Ishikawa (cell line): ENCODE measurements at regions not wholly inside any gene's neighbourhood (a gene's known extent, or its start where the extent isn't known, plus 50 kb on each side); places are given as distances from the start of the nearest gene placed in this dataset.

Source experiments
- CEBPB ChIP-seq: IDR thresholded peaks from 2 replicates; pipeline ENCODE4 v1.6.1; 2012
- CREB1 ChIP-seq: IDR thresholded peaks from 2 replicates; pipeline ENCODE4 v1.6.1; 2012; ENCODE audit warnings: low read depth
- EGR1 ChIP-seq: IDR thresholded peaks from 2 replicates; pipeline ENCODE4 v1.6.1; 2012
- EP300 ChIP-seq: IDR thresholded peaks from 2 replicates; pipeline ENCODE4 v1.6.1; 2012; ENCODE audit warnings: borderline replicate concordance
- FOXM1 ChIP-seq: IDR thresholded peaks from 2 replicates; pipeline ENCODE4 v1.6.1; 2012; ENCODE audit warnings: low read depth, borderline replicate concordance
- NFIC ChIP-seq: IDR thresholded peaks from 2 replicates; pipeline ENCODE4 v1.6.1; 2012
- RAD21 ChIP-seq: IDR thresholded peaks from 2 replicates; pipeline ENCODE4 v1.6.1; 2012; ENCODE audit warnings: low read depth
- TAF1 ChIP-seq: IDR thresholded peaks from 2 replicates; pipeline ENCODE4 v1.6.1; 2012; ENCODE audit warnings: low read depth, mild to moderate bottlenecking
- TCF12 ChIP-seq: IDR thresholded peaks from 2 replicates; pipeline ENCODE4 v1.6.1; 2012; ENCODE audit warnings: low read depth
- TEAD4 ChIP-seq: IDR thresholded peaks from 2 replicates; pipeline ENCODE4 v1.6.1; 2012
- YY1 ChIP-seq: IDR thresholded peaks from 2 replicates; pipeline ENCODE4 v1.6.1; 2012; ENCODE audit warnings: low read depth
- ZBTB7A ChIP-seq: IDR thresholded peaks from 2 replicates; pipeline ENCODE4 v1.6.1; 2012; ENCODE audit warnings: low read depth
- TF ChIP-seq, protein P1 (sequence below): IDR thresholded peaks from 2 replicates; pipeline ENCODE4 v1.6.1; 2012
- TF ChIP-seq, protein P2 (sequence below): IDR thresholded peaks from 2 replicates; pipeline ENCODE4 v1.6.1; 2012
- TF ChIP-seq, protein P3 (sequence below): IDR thresholded peaks from 2 replicates; pipeline ENCODE4 v1.6.1; 2012; ENCODE audit warnings: low read depth, mild to moderate bottlenecking

DNA sequence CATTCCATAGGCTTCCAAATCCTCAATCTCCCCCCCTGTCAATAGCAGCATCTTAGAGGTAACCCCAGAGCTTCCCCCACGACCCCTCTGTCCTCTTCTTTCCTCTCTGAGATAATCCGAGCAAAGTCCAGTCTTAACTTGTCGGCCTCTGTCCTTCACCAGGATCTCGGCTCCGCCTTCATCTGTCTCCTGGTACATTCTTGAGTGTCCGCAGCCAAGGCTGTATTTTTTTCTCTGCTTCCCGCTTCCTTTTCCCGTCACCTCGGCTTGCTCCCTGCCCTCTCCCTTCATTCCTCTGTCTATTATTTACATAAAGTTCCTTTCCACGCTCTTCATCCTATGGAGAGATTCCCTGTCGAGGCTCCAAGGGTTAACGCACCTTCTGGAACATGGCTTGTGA is 153.9 kb upstream of the GSC start:
- no peak for TF ChIP-seq TEAD4
- no peak for TF ChIP-seq CREB1
- TF ChIP-seq, protein P1, sequence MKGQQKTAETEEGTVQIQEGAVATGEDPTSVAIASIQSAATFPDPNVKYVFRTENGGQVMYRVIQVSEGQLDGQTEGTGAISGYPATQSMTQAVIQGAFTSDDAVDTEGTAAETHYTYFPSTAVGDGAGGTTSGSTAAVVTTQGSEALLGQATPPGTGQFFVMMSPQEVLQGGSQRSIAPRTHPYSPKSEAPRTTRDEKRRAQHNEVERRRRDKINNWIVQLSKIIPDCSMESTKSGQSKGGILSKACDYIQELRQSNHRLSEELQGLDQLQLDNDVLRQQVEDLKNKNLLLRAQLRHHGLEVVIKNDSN: no peak
- TF ChIP-seq CEBPB: no peak
- no peak for TF ChIP-seq TAF1
- TF ChIP-seq FOXM1: no peak

DNA sequence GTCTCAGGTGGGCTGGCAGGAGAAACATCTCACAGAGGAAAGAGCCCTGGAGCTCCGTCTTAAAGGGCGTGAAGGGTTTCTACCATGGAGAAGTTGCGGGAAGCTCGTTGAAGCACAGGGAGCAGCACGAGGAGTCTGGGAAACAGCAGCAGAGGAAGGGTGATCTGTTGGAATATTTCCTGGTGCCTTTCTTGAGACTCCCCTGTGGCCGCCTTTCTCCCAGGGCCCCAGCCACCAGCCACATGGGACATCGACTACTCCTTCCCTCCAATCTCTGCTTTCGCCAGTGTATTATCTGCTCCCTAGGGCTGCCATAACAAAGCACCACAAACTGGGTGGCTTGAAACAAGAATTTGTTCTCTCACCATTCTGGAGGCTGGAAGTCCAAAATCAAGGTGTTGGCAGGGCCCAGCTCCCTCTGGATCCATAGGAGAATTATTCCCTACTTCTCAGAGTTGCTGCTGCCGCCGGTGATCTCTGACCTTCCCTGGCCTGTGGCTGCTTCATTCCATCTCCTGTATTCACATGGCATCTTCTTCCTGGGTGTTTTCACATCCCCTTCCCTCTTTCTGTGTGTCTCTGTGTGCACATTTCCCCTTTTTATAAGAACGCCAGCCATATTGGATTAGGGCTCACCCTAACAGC is 152.8 kb upstream of the GSC start:
- TF ChIP-seq, protein P1: no peak
- TF ChIP-seq EP300: no peak
- no peak for TF ChIP-seq CEBPB
- no peak for TF ChIP-seq NFIC
- TF ChIP-seq, protein P2, sequence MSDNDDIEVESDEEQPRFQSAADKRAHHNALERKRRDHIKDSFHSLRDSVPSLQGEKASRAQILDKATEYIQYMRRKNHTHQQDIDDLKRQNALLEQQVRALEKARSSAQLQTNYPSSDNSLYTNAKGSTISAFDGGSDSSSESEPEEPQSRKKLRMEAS: no peak
- TF ChIP-seq TCF12: no peak
- TF ChIP-seq TEAD4: no peak
- TF ChIP-seq, protein P3, sequence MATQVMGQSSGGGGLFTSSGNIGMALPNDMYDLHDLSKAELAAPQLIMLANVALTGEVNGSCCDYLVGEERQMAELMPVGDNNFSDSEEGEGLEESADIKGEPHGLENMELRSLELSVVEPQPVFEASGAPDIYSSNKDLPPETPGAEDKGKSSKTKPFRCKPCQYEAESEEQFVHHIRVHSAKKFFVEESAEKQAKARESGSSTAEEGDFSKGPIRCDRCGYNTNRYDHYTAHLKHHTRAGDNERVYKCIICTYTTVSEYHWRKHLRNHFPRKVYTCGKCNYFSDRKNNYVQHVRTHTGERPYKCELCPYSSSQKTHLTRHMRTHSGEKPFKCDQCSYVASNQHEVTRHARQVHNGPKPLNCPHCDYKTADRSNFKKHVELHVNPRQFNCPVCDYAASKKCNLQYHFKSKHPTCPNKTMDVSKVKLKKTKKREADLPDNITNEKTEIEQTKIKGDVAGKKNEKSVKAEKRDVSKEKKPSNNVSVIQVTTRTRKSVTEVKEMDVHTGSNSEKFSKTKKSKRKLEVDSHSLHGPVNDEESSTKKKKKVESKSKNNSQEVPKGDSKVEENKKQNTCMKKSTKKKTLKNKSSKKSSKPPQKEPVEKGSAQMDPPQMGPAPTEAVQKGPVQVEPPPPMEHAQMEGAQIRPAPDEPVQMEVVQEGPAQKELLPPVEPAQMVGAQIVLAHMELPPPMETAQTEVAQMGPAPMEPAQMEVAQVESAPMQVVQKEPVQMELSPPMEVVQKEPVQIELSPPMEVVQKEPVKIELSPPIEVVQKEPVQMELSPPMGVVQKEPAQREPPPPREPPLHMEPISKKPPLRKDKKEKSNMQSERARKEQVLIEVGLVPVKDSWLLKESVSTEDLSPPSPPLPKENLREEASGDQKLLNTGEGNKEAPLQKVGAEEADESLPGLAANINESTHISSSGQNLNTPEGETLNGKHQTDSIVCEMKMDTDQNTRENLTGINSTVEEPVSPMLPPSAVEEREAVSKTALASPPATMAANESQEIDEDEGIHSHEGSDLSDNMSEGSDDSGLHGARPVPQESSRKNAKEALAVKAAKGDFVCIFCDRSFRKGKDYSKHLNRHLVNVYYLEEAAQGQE: no peak
- no peak for TF ChIP-seq FOXM1
- no peak for TF ChIP-seq ZBTB7A

- TF ChIP-seq TCF12: no peak
- TF ChIP-seq, protein P1: no peak
- TF ChIP-seq ZBTB7A: no peak
- no peak for TF ChIP-seq YY1
- no peak for TF ChIP-seq EP300
Measured at GRCh38 chr14:94921882-94922585, 152.1 kb upstream of the GSC start.

- TF ChIP-seq FOXM1: no peak
- TF ChIP-seq, protein P1: no peak
- TF ChIP-seq, protein P3: no peak
- TF ChIP-seq RAD21: no peak
- no peak for TF ChIP-seq NFIC
- no peak for TF ChIP-seq ZBTB7A
- TF ChIP-seq, protein P2: no peak
- TF ChIP-seq EP300: no peak
- no peak for TF ChIP-seq TEAD4
- TF ChIP-seq EGR1: no peak
- TF ChIP-seq TCF12: no peak
- no peak for TF ChIP-seq CREB1
- TF ChIP-seq CEBPB: no peak
- TF ChIP-seq TAF1: no peak
- TF ChIP-seq YY1: no peak
Measured at GRCh38 chr14:94921456-94921855, 151.5 kb upstream of the GSC start.

GRCh38 chr14:94919896-94920295 is 150.0 kb upstream of the GSC start:
- TF ChIP-seq TCF12 (no peak), FOXM1 (no peak), YY1 (no peak), NFIC (no peak), TAF1 (no peak), EP300 (no peak)
- TF ChIP-seq, protein P1: no peak
- TF ChIP-seq, protein P3: no peak
